DOHH2 (cell line): ENCODE measurements at regions not wholly inside any gene's neighbourhood (a gene's known extent, or its start where the extent isn't known, plus 50 kb on each side); places are given as distances from the start of the nearest gene placed in this dataset.

ENCODE experiments used
- EZH2phosphoT487 ChIP-seq: fragments of 200-600 bp; sonication (generic); IDR thresholded peaks from 2 replicates; pipeline ENCODE4 v1.6.1; 2017; ENCODE audit warnings: borderline replicate concordance, mild to moderate bottlenecking, antibody characterized with exemption, low read length, moderate library complexity, mixed read lengths
- TF ChIP-seq, protein P1 (sequence below): fragments of 200-600 bp; sonication (generic); IDR thresholded peaks from one replicate; pipeline ENCODE4 v1.5.1; 2014; ENCODE audit warnings: antibody characterized with exemption, mild to moderate bottlenecking, low read depth, low read length; ENCODE audit not compliant: poor library complexity, severe bottlenecking

DNA sequence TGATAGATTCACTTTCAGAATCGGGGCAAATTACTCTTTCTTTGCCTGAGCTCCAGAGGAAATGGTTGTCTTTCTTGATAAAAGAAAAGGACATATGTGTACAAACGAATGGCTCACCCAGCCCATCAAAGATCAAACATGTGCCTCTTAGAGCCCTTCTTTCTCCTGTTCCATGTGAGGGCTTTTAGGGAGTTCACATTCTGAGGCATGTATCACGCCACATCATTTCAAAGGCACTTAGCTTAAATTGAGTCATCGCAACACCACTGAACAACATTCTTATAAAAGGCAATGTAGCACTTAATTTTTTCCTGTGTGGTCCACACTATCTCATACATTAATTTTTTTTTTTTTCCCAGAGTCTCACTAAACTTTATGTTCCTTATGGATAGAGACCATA is 521.0 kb downstream of the SUCLA2 start:
- TF ChIP-seq, protein P1, sequence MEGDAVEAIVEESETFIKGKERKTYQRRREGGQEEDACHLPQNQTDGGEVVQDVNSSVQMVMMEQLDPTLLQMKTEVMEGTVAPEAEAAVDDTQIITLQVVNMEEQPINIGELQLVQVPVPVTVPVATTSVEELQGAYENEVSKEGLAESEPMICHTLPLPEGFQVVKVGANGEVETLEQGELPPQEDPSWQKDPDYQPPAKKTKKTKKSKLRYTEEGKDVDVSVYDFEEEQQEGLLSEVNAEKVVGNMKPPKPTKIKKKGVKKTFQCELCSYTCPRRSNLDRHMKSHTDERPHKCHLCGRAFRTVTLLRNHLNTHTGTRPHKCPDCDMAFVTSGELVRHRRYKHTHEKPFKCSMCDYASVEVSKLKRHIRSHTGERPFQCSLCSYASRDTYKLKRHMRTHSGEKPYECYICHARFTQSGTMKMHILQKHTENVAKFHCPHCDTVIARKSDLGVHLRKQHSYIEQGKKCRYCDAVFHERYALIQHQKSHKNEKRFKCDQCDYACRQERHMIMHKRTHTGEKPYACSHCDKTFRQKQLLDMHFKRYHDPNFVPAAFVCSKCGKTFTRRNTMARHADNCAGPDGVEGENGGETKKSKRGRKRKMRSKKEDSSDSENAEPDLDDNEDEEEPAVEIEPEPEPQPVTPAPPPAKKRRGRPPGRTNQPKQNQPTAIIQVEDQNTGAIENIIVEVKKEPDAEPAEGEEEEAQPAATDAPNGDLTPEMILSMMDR: no peak
- TF ChIP-seq EZH2phosphoT487: no peak
